ENCODE measurements at regions not wholly inside any gene's neighbourhood (a gene's known extent, or its start where the extent isn't known, plus 50 kb on each side); places are given as distances from the start of the nearest gene placed in this dataset.
"Not testable (repeated sequence)": the region's sequence is repeated elsewhere in the genome, so short reads cannot be mapped to it uniquely, and the experiment has no call there.

- no peak overlapping the region for H3K27ac Mint-ChIP-seq (ENCODE audit: unreplicated experiment)
- H3K4me1 Mint-ChIP-seq (ENCODE audit: unreplicated experiment) = no peaks in the 10 kb centered on the region
- H3K36me3 Mint-ChIP-seq (ENCODE audit: unreplicated experiment) = no peaks in the 10 kb centered on the region
- no peak for DNase-seq (ENCODE audit: extremely low spot score, unreplicated experiment)
- no peaks in the 10 kb centered on the region for H3K27me3 Mint-ChIP-seq (ENCODE audit: unreplicated experiment)
- peaks cover 6% of the 10 kb centered on the region for H3K9me3 Mint-ChIP-seq (ENCODE audit: unreplicated experiment)
- H3K4me3 Mint-ChIP-seq (ENCODE audit: unreplicated experiment) = no peak overlapping the region
- TF ChIP-seq CTCF (IDR thresholded peaks at IDR 0.05) = no peak
Observed at GRCh38 chr7:145732521-145732920, 384.1 kb upstream of the CNTNAP2 start.

GRCh38 chr7:145729691-145730090 lies 386.9 kb upstream of the CNTNAP2 start:
- TF ChIP-seq CTCF (IDR thresholded peaks at IDR 0.05) = no peak
- Mint-ChIP-seq H3K4me1 (ENCODE audit: unreplicated experiment) (no peaks in the 10 kb centered on the region), H3K9me3 (ENCODE audit: unreplicated experiment) (peaks cover 6% of the 10 kb centered on the region), H3K27me3 (ENCODE audit: unreplicated experiment) (no peaks in the 10 kb centered on the region), H3K36me3 (ENCODE audit: unreplicated experiment) (no peaks in the 10 kb centered on the region), H3K27ac (ENCODE audit: unreplicated experiment) (no peak overlapping the region), H3K4me3 (ENCODE audit: unreplicated experiment) (no peak overlapping the region)
- no peak for DNase-seq (ENCODE audit: extremely low spot score, unreplicated experiment)

GRCh38 chr7:145718129-145718528 lies 398.5 kb upstream of the CNTNAP2 start:
- no peak for DNase-seq (ENCODE audit: extremely low spot score, unreplicated experiment)
- no peak overlapping the region for H3K4me3 Mint-ChIP-seq (ENCODE audit: unreplicated experiment)
- no peaks in the 10 kb centered on the region for H3K4me1 Mint-ChIP-seq (ENCODE audit: unreplicated experiment)
- no peak overlapping the region for H3K27ac Mint-ChIP-seq (ENCODE audit: unreplicated experiment)
- no peaks in the 10 kb centered on the region for H3K27me3 Mint-ChIP-seq (ENCODE audit: unreplicated experiment)
- H3K36me3 Mint-ChIP-seq (ENCODE audit: unreplicated experiment) = no peaks in the 10 kb centered on the region
- TF ChIP-seq CTCF (IDR thresholded peaks at IDR 0.05) = no peak
- H3K9me3 Mint-ChIP-seq (ENCODE audit: unreplicated experiment) = peaks cover 25% of the 10 kb centered on the region

- Mint-ChIP-seq H3K27me3 (ENCODE audit: unreplicated experiment) (no peaks in the 10 kb centered on the region), H3K27ac (ENCODE audit: unreplicated experiment) (no peak overlapping the region), H3K36me3 (ENCODE audit: unreplicated experiment) (no peaks in the 10 kb centered on the region), H3K4me1 (ENCODE audit: unreplicated experiment) (no peaks in the 10 kb centered on the region), H3K4me3 (ENCODE audit: unreplicated experiment) (no peak overlapping the region), H3K9me3 (ENCODE audit: unreplicated experiment) (peaks cover 29% of the 10 kb centered on the region)
- TF ChIP-seq CTCF (IDR thresholded peaks at IDR 0.05) = no peak
- DNase-seq (ENCODE audit: extremely low spot score, unreplicated experiment) = no peak
Observed at GRCh38 chr7:145700488-145700887, 416.1 kb upstream of the CNTNAP2 start.

- Mint-ChIP-seq H3K27ac (ENCODE audit: unreplicated experiment) (no peak overlapping the region), H3K4me1 (ENCODE audit: unreplicated experiment) (no peaks in the 10 kb centered on the region), H3K9me3 (ENCODE audit: unreplicated experiment) (peaks cover 29% of the 10 kb centered on the region), H3K27me3 (ENCODE audit: unreplicated experiment) (no peaks in the 10 kb centered on the region), H3K4me3 (ENCODE audit: unreplicated experiment) (no peak overlapping the region), H3K36me3 (ENCODE audit: unreplicated experiment) (no peaks in the 10 kb centered on the region)
- no peak for DNase-seq (ENCODE audit: extremely low spot score, unreplicated experiment)
- no peak for TF ChIP-seq CTCF (IDR thresholded peaks at IDR 0.05)
Observed at GRCh38 chr7:145698526-145699262, 417.9 kb upstream of the CNTNAP2 start.

GRCh38 chr7:145697412-145698107 lies 419.0 kb upstream of the CNTNAP2 start:
- not testable (repeated sequence) for DNase-seq (ENCODE audit: extremely low spot score, unreplicated experiment); H3K27me3 Mint-ChIP-seq (ENCODE audit: unreplicated experiment); H3K4me1 Mint-ChIP-seq (ENCODE audit: unreplicated experiment); H3K4me3 Mint-ChIP-seq (ENCODE audit: unreplicated experiment); H3K36me3 Mint-ChIP-seq (ENCODE audit: unreplicated experiment); H3K27ac Mint-ChIP-seq (ENCODE audit: unreplicated experiment)
- H3K9me3 Mint-ChIP-seq (ENCODE audit: unreplicated experiment) = peaks cover 23% of the 10 kb centered on the region

Measured in osteocyte (in vitro differentiated cells).